Peyer's patch (tissue), 4 donors: ENCODE measurements at regions not wholly inside any gene's neighbourhood (a gene's known extent, or its start where the extent isn't known, plus 50 kb on each side); places are given as distances from the start of the nearest gene placed in this dataset.

ENCODE experiments used
- DNase-seq, 3 donors: peaks; one replicate each; pipeline ENCODE4 v3.0.0-alpha.2; 2017 to 2019
- H3K27ac ChIP-seq, 4 donors: fragments of 200-600 bp; sonication (generic); one replicate each; pipeline ENCODE4 v1.5.1; 2016 to 2019
- H3K27me3 ChIP-seq, 2 donors: fragments of 200-600 bp; sonication (generic); one replicate each; pipeline ENCODE4 v1.5.1; 2019
- H3K36me3 ChIP-seq, 3 donors: fragments of 200-600 bp; sonication (generic); one replicate each; pipeline ENCODE4 v1.5.1; 2016 to 2019
- H3K4me1 ChIP-seq, 4 donors: fragments of 200-600 bp; sonication (generic); one replicate each; pipeline ENCODE4 v1.5.1; 2016 to 2019
- H3K4me3 ChIP-seq, 4 donors: fragments of 200-600 bp; sonication (generic); 1 replicate in 3 of 4; 2 replicates in 1 of 4; pipeline ENCODE4 v1.5.1; 2016 to 2019; ENCODE audit warnings: mild to moderate bottlenecking in 1 of 4
- H3K9me3 ChIP-seq, 4 donors: fragments of 200-600 bp; sonication (generic); one replicate each; pipeline ENCODE4 v1.5.1; 2016 to 2019; ENCODE audit warnings: mild to moderate bottlenecking in 1 of 4
- POLR2A ChIP-seq, 2 donors: fragments of 450-650 bp; IDR thresholded peaks; one replicate each; pipeline ENCODE4 v1.5.1; 2017; ENCODE audit warnings: antibody characterized with exemption in 2 of 2, mild to moderate bottlenecking in 2 of 2, moderate library complexity in 2 of 2
- TF ChIP-seq, protein P1 (sequence below), 6 experiments: fragments of 450-650 bp in 4 of 6; fragments of 200-600 bp in 2 of 6; sonication (generic) in 1 of 6; IDR thresholded peaks; one replicate each; pipeline ENCODE4 v1.5.1; 2017 to 2019; ENCODE audit warnings: antibody characterized with exemption in 6 of 6, mild to moderate bottlenecking in 3 of 6, moderate library complexity in 1 of 6

DNA sequence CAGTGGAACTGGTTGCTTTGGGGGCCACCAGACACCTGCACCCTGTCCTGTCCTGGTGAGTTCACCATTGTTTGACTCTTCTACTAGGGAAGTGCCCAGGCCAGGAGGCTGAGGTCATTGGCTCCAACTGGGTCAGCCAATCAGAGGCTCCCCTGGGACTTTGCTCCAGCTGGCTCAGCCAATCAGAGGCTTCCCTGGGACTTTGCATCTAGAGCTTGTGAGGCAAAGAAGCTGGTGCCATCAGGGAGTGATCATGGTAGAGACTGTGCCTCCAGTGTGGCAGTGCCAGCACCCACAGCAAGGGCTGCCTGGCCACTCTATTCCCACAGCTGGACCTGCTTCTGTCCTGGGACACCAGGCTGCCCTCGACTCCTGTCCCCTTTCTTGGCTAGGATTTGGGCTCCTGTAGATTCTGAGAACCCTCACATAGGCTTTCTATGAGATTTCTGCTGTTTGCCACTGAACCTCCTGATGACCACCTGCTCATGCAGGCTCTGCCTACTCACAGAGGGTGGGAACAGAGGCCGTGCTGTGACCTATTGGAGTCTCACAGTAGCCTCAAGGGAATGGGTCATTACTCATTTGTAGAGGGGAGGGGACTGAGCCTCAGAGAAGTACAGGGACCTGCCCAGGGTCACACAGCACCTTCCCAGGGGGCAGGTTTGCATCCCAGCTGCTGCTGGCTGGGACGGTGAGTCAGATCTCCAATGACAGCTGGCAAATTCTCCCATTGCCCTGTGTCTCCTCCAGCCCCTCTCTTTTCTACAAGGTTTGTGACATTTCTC, 59.2 kb upstream of the SHISAL1 start:
- H3K9me3 ChIP-seq: peaks cover 0 to 4% (median 0%) of the 10 kb centered on the region in 4 donors
- no peaks in the 10 kb centered on the region for H3K27me3 ChIP-seq
- no peak overlapping the region for H3K27ac ChIP-seq
- TF ChIP-seq, protein P1, sequence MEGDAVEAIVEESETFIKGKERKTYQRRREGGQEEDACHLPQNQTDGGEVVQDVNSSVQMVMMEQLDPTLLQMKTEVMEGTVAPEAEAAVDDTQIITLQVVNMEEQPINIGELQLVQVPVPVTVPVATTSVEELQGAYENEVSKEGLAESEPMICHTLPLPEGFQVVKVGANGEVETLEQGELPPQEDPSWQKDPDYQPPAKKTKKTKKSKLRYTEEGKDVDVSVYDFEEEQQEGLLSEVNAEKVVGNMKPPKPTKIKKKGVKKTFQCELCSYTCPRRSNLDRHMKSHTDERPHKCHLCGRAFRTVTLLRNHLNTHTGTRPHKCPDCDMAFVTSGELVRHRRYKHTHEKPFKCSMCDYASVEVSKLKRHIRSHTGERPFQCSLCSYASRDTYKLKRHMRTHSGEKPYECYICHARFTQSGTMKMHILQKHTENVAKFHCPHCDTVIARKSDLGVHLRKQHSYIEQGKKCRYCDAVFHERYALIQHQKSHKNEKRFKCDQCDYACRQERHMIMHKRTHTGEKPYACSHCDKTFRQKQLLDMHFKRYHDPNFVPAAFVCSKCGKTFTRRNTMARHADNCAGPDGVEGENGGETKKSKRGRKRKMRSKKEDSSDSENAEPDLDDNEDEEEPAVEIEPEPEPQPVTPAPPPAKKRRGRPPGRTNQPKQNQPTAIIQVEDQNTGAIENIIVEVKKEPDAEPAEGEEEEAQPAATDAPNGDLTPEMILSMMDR (IDR thresholded peaks at IDR 0.05): no peak
- TF ChIP-seq POLR2A (IDR thresholded peaks at IDR 0.05): no peak
- no peaks in the 10 kb centered on the region for H3K36me3 ChIP-seq
- H3K4me1 ChIP-seq: no peaks in the 10 kb centered on the region
- peak in 1 of 3 donors; percentile 21 for DNase-seq
- no peak overlapping the region for H3K4me3 ChIP-seq

DNA sequence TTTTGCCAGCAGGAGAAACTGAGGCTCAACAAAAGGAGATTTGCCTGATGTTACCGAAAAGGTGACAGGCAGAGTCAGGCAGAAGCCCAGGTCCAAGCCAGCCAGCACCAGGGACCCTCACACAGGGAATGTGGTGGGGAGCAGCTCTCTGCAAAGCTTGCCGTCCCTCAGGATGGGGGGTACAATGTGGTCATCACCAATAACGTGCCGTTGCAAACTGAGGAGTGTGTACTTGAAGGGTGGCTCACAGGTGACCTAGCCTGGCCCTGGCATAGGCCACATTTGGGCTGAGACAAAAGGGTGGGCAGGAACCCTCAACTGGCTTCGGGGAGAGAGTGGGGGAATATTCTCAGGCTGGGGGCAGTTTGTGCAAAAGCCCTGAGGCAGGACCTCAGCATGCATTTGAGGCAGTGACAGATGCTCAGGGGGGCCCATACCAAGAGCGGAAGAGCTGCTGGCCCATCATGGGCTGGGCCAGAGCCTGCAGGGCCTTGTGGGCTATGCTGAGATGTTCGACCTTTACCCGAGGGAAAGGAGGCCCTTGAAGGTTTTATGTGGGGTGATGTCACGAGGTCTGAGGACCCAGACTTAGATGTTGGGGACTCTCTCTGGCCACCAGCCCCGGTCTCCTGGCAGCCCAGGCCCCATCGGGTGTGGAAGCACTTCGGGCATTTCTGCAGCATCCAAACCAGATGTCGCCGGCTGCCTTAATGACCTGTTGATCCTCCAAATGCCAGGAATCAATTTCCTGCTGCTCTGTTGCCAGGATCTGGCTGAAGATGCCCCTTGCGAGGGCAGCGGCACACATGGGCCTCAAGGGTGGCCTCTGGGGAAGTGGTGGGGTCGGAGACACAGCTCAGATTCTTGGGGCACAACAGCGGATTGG, 57.4 kb upstream of the SHISAL1 start:
- no peaks in the 10 kb centered on the region for H3K27me3 ChIP-seq
- H3K9me3 ChIP-seq: no peaks in the 10 kb centered on the region
- DNase-seq: peak in 1 of 3 donors; percentile 33
- no peaks in the 10 kb centered on the region for H3K4me1 ChIP-seq
- H3K36me3 ChIP-seq: no peaks in the 10 kb centered on the region
- H3K27ac ChIP-seq: no peak overlapping the region
- no peak overlapping the region for H3K4me3 ChIP-seq
- TF ChIP-seq, protein P1 (IDR thresholded peaks at IDR 0.05): no peak
- TF ChIP-seq POLR2A (IDR thresholded peaks at IDR 0.05): no peak

DNA sequence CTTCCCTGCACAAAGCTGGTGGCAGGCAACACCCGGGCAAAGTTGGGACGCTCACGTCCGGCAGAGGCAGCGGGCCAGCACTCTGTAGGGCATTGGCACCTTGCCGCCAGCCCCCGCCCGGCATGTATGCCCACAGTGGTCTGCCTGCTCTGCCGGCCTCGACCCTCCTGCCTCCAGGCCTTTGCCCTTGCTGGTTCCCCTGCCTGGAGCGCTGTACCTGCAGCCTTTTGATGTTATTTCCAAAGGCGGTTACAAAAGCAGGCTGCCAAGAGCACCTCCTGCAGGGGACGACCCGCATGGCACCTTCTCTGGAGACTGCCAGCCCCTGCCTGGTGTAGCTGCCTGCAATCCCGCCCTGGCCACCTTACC, 56.5 kb upstream of the SHISAL1 start:
- peaks cover 0 to 2% (median 0%) of the 10 kb centered on the region in 4 donors for H3K4me1 ChIP-seq
- no peak overlapping the region for H3K4me3 ChIP-seq
- peak in 1 of 3 donors; percentile 34 for DNase-seq
- no peak overlapping the region for H3K27ac ChIP-seq
- H3K27me3 ChIP-seq: no peaks in the 10 kb centered on the region
- TF ChIP-seq POLR2A (IDR thresholded peaks at IDR 0.05): no peak
- TF ChIP-seq, protein P1 (IDR thresholded peaks at IDR 0.05): no peak
- no peaks in the 10 kb centered on the region for H3K36me3 ChIP-seq
- no peaks in the 10 kb centered on the region for H3K9me3 ChIP-seq

DNA sequence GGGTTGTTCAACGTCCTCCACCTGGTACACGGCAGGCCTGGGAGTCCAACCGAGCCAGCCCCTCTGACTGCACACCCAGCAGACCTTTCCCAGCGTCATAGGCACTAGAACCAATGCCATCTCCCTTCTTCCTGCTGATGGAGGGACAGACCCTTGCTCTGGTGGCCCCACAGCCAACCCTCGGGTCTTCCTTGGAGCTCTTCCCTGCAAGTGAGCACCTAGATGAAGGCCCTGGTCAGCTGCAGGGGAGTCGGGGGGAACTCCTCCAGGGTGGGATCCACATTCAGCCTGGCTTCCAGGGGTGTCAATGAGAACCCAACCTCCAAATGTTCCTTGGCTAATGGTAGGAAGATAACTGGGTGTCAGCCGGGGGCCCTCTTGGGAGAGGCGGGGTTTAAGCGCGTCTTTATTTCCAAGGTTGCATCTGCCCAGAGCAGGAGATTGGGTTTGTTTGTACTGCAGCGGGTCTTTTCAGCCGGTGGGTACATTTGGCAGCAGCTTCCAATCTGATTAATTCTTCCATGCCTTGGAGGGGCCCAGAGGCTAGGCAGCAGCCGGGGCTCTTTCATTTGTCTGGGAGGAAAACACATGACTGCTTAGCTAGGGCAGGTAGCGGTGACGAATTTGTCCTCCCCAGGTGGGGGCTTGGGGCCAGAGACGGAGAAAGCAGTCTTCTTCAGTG, 56.0 kb upstream of the SHISAL1 start:
- Histone ChIP-seq H3K9me3 (no peaks in the 10 kb centered on the region), H3K4me1 (peaks cover 0 to 8% (median 0%) of the 10 kb centered on the region in 4 donors), H3K4me3 (no peak overlapping the region), H3K27ac (no peak overlapping the region), H3K36me3 (no peaks in the 10 kb centered on the region), H3K27me3 (no peaks in the 10 kb centered on the region)
- peak in 1 of 3 donors; percentile 30 for DNase-seq
- TF ChIP-seq POLR2A (IDR thresholded peaks at IDR 0.05): no peak
- TF ChIP-seq, protein P1 (IDR thresholded peaks at IDR 0.05): no peak
